ENCODE measurements at regions not wholly inside any gene's neighbourhood (a gene's known extent, or its start where the extent isn't known, plus 50 kb on each side); places are given as distances from the start of the nearest gene placed in this dataset.

DNA sequence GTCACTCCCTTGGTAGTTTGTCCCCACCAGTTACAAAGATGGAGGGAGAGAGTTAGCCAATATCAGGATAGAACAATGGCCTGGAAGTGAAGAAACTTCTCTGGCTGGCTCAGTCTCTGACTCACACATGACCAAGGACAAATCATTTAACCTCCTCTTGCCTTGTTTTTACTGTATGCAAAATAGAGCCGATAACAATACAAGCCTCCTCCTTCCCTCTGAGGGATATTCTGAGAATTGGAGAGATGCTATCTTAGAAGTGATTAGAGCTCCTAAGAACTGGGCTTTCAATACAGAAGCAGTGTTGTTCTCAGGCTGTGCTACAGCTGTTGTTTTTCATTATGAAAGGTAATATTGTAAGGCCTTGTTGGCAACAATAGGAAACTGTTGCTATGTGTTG lies 87.7 kb upstream of the EGR2 start:
- no peak overlapping the region for H2AFZ ChIP-seq (replicated peaks; ENCODE audit: low read length, poor library complexity)
- H3K4me1 ChIP-seq (ENCODE audit: control insufficient read depth, insufficient read depth, low read length): no peaks in the 10 kb centered on the region
- H3K4ac ChIP-seq (ENCODE audit: low read depth, low read length): no peak overlapping the region
- CTCF ChIA-PET: no interaction called here
- H3K27me3 ChIP-seq (ENCODE audit: control insufficient read depth, insufficient read depth, low read length): no peaks in the 10 kb centered on the region
- H4K20me1 ChIP-seq (ENCODE audit: insufficient read depth, low read length): no peaks in the 10 kb centered on the region
- no peak overlapping the region for H3K18ac ChIP-seq (ENCODE audit: low read depth, low read length)
- DNase-seq (no peak), ATAC-seq (ENCODE audit: low read depth) (no peak)
- intact Hi-C loops (cut with micrococcal nuclease) (no loop called here), dilution Hi-C loops (cut with HindIII; ENCODE audit: low sequenced_read_pairs, unreplicated experiment) (no loop called here), in situ Hi-C loops (cut with MboI; ENCODE audit: low sequenced_read_pairs) (no loop called here)
- no peak for TF ChIP-seq CHD1 (IDR thresholded peaks at IDR 0.05; ENCODE audit: low read depth, low read length)
- TF ChIP-seq BHLHE40 (IDR thresholded peaks at IDR 0.05; ENCODE audit: low read depth, low read length): no peak
- TF ChIP-seq CEBPB (IDR thresholded peaks at IDR 0.05; ENCODE audit: low read depth, low read length): no peak
- TF ChIP-seq MXI1 (IDR thresholded peaks at IDR 0.05; ENCODE audit: borderline replicate concordance, low read depth, low read length): no peak
- TF ChIP-seq, protein P1, sequence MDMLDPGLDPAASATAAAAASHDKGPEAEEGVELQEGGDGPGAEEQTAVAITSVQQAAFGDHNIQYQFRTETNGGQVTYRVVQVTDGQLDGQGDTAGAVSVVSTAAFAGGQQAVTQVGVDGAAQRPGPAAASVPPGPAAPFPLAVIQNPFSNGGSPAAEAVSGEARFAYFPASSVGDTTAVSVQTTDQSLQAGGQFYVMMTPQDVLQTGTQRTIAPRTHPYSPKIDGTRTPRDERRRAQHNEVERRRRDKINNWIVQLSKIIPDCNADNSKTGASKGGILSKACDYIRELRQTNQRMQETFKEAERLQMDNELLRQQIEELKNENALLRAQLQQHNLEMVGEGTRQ (IDR thresholded peaks at IDR 0.05; ENCODE audit: low read depth, low read length): no peak
- TF ChIP-seq MAFK (IDR thresholded peaks at IDR 0.05; ENCODE audit: low read depth, low read length): no peak
- TF ChIP-seq, protein P2, sequence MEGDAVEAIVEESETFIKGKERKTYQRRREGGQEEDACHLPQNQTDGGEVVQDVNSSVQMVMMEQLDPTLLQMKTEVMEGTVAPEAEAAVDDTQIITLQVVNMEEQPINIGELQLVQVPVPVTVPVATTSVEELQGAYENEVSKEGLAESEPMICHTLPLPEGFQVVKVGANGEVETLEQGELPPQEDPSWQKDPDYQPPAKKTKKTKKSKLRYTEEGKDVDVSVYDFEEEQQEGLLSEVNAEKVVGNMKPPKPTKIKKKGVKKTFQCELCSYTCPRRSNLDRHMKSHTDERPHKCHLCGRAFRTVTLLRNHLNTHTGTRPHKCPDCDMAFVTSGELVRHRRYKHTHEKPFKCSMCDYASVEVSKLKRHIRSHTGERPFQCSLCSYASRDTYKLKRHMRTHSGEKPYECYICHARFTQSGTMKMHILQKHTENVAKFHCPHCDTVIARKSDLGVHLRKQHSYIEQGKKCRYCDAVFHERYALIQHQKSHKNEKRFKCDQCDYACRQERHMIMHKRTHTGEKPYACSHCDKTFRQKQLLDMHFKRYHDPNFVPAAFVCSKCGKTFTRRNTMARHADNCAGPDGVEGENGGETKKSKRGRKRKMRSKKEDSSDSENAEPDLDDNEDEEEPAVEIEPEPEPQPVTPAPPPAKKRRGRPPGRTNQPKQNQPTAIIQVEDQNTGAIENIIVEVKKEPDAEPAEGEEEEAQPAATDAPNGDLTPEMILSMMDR (conservative IDR thresholded peaks at IDR 0.05; ENCODE audit: low read depth, low read length): no peak
- no peak for TF ChIP-seq POLR2A (IDR thresholded peaks at IDR 0.05; ENCODE audit: low read depth, low read length)
- no peak overlapping the region for H2AK9ac ChIP-seq (replicated peaks; ENCODE audit: low read depth, low read length, poor library complexity)
- no CpG with 5 or more reads among the region's 1 CpG for WGBS, 2 experiments (ENCODE audit: extremely low coverage in 2 of 2, insufficient read length in 1 of 2)
- H3K9ac ChIP-seq (ENCODE audit: low read depth, low read length): no peak overlapping the region
- H4K91ac ChIP-seq (ENCODE audit: insufficient read depth, low read depth, low read length): no peak overlapping the region
- no peak overlapping the region for H4K8ac ChIP-seq (ENCODE audit: low read depth in 2 of 2, low read length in 2 of 2)
- no peak overlapping the region for H3K56ac ChIP-seq (ENCODE audit: extremely low read depth, insufficient read depth, low read length)
- POLR2A ChIA-PET (ENCODE audit: unreplicated experiment): no interaction called here
- H3K9me1 ChIP-seq (ENCODE audit: insufficient read depth, low read length): no peaks in the 10 kb centered on the region
- H2BK120ac ChIP-seq (ENCODE audit: low read depth, low read length): no peak overlapping the region
- no peak overlapping the region for H4K5ac ChIP-seq (ENCODE audit: low read depth, low read length)
- BruUV-seq (replicated peaks): no TSS peak
- H3K4me3 ChIP-seq (ENCODE audit: insufficient read depth, low read depth, low read length): no peak overlapping the region
- H3K23ac ChIP-seq (ENCODE audit: low read depth, low read length): no peak overlapping the region
- H2BK20ac ChIP-seq (ENCODE audit: low read depth, low read length): no peak overlapping the region
- H3K27ac ChIP-seq (ENCODE audit: insufficient read depth, low read length): no peak overlapping the region
- H3K14ac ChIP-seq (replicated peaks; ENCODE audit: low read depth, low read length): no peak overlapping the region
- H2BK5ac ChIP-seq (ENCODE audit: low read depth, low read length, poor library complexity, severe bottlenecking): no peak overlapping the region
- no peaks in the 10 kb centered on the region for H3K79me1 ChIP-seq (ENCODE audit: low read depth in 1 of 2, low read length in 2 of 2)
- H2AK5ac ChIP-seq (ENCODE audit: low read depth, low read length): no peak overlapping the region
- H3K36me3 ChIP-seq (ENCODE audit: control insufficient read depth, insufficient read depth, low read length): no peaks in the 10 kb centered on the region
- no peaks in the 10 kb centered on the region for H3K9me3 ChIP-seq (ENCODE audit: control insufficient read depth, insufficient read depth, low read length)
- H3K4me2 ChIP-seq (ENCODE audit: low read depth, low read length): no peak overlapping the region
- H2BK15ac ChIP-seq (ENCODE audit: low read depth, low read length): no peak overlapping the region

Data from IMR-90 (cell line).